Superior temporal gyrus (tissue), 1 donor: ENCODE measurements at regions not wholly inside any gene's neighbourhood (a gene's known extent, or its start where the extent isn't known, plus 50 kb on each side); places are given as distances from the start of the nearest gene placed in this dataset.

Source experiments
- DNase-seq: peaks from one replicate; pipeline ENCODE4 v3.0.0-alpha.2; 2016; ENCODE audit errors: extremely low spot score

DNA sequence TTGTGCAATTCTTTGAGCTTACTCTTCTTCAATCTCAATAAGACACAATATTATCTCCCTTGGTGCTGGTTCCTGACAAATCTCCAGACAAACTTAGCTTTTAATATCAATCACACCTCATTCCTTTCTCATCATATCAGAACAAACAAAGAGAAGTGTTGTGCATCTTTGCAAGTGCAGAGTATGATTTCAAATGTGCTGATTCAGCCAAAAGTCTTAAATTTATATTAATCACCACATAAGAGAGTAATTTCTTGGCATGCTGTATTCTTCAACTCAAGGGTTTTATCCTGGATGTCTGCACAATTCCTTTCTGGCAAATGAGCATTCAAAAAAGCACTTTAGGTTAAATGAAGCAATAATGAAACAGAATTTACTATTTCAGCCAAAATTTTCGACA, 877.8 kb downstream of the ANKRD7 start:
- DNase-seq, result no peak

DNA sequence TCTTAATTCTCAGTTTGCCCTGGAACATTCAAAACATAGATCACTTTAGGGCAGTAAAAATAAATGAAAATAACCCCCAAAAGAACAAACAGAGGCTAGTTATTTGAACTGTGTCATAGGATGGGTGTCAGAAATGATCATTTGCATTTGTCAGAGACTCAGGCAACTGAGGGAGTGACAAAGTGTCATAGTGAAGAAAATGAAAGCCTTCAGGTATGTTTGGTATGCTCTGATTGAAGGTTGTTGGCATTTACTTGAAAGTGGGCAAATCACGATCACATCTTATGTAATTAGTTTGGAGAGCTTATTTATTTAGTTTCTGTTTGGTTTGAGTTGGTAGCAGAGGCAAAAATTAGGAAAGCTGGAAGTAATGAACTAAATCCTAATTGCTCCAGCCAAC, 880.9 kb downstream of the ANKRD7 start:
- DNase-seq, result no peak

DNA sequence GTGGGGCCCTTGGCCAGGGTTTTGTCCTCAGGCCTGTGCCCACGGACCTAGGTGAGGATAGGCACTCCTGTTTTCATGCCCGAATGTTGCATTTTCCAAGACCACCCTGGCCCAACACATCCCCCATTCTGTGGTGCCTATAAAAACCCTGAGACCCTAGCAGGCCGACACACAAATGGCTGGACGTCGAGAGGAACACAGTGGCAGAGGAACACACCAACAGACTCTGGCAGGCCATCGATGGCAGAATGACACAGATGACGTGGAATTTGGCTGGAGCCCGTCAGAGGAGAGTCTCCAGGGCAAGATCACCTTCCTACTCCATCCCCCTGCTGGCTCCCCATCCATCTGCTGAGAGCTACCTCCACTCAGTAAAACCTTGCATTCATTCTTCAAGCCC, 898.8 kb downstream of the ANKRD7 start:
- no peak for DNase-seq

DNA sequence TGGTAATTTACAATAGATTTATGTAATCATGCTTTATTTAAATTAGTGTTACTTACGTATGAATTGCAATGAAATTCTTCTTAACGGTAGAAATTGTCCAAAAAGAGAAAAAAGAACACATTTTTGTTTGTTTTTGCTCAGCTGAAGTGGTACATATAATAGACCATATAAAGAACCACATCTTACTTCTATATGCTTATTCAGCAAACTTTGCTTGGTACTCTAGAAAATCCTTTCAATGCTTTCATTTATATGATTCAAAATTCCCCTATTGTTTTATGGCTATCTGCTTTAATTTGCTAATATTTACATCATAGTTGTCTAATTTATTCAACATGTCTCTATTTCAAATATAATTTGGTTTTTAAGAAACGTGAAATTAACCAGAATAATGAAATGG, 903.2 kb downstream of the ANKRD7 start:
- DNase-seq, result no peak

DNA sequence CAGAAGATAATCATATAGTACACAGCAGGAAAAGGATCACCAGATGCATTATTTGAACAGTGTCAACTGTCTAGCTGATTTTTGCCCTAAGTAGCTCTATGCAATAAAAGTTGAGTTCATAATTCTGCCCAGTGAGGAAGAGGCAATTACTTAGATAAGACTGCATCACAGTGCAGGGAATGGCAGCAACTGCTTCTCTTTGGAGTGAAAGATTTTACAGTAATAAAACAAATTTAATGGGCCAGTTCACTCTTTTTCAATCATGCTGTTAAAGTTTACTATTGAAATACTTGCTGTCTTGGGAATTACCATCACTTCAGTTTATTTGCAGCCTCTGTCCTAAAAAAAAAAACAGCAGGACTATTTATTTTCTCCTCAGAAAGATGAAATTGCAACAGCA, 907.9 kb downstream of the ANKRD7 start:
- DNase-seq, result no peak

DNA sequence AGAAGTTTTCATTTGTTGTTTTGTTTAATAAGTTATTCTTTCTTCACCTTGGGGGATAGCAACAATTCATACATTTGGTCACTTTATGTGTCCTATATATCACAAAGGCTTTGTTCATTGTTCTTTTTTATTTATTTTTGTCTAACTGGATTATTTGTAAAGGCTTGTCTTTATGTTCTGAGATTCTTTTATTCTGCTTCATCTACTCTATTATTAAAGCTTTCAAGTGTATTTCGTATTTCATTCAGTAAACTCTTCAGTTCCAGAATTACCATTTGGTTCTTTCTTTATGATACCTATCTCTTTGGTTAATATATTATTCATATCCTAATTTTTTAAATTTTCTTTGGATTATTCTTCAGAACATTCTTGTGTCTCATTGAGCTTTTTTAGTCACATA, 942.9 kb downstream of the ANKRD7 start:
- no peak for DNase-seq

DNA sequence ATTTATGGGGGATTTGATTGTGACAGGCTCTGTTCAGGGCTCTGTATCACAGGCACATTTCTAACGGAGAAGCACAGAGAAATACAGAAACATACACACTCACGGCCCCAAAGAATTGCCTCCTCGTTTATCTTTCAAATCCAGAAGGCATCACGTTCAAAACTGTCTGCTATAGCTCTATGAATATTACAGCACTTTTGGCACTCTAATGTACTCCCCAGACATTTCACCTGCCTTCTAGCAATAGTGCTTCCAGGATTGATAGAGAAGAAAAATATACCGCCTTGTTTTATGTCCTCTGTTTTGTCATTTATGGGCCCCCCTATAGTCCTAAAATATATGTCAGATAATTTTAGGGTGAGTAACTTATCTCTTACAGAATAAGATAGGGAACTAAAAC, 947.5 kb downstream of the ANKRD7 start:
- no peak for DNase-seq

DNA sequence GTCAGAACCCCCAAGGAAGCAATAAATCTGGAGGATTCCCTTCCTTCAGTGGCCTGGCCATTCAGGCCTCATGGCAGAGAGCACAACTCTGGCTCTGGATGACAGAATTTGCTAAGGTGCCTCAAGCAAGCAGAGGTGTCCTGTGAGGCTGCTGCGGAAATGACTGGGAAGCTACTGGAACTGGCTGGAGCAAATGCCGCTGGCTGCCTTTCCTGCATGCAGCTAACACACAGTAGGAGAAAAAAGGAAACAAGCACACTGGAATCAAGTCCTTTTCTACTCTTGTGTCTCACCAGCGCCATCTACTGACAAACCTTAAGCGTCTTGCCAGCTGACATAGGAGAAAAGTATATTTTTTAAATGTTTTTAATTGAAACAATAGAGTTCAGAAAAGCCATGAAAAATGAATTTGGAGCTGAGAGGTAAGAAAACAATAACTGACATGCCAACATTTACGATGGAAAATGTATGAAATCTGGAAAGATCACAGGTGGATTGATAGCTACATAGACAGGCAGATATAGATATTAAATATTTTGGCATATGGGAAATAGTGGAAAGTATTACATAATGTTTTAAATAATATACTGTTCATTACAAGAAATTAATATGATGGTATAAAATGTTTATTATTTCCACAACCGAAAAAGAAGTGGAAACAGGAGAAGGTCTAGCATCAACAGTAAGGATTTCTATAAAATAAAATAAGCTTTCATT, 951.6 kb downstream of the ANKRD7 start:
- peak; percentile 89 for DNase-seq

DNA sequence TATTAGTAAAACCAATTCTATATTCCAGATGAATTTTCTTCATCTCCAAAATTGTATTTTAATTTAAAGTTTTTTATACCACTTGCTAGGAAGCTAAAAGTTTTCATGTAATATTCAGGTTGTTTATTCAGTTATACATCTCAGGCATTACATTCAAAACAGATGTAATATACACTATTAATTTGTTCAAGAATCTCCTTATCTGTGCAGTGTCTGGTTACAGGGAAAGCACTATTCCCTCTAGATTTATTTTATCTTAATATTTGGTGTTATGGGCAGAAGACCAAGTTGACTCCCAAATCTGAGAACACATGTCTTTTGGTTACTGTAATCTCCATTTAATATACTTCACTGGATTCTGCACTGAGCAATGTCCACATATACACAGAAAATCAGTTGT, 953.4 kb downstream of the ANKRD7 start:
- DNase-seq, result no peak

DNA sequence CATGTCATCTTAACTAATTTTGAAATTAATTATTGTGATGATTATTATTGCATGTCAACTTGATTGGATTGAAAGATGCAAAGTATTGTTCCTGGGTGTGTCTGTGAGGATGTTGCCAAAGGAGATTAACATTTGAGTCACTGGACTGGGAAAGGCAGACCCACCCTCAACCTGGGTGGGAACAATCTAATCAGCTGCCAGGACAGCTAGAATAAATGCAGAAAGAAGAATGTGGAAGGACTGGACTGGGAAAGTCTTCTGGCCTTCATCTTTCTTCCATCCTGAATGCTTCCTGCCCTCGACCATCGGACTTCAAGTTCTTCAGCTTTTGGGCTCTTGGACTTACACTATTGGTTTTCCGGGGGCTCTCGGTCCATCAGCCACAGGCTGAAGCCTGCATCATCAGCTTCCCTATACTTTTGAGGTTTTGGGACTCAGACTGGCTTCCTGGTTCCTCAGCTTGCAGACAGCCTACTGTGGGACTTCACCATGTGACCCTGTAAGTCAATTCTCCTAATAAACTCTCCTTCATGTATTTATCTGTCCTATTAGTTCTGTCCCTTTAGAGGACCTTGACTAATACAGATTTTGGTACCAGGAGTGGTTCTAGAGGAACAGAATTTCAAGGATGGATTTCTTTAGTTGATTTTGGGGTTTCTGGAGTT, 959.8 kb downstream of the ANKRD7 start:
- DNase-seq, result no peak

DNA sequence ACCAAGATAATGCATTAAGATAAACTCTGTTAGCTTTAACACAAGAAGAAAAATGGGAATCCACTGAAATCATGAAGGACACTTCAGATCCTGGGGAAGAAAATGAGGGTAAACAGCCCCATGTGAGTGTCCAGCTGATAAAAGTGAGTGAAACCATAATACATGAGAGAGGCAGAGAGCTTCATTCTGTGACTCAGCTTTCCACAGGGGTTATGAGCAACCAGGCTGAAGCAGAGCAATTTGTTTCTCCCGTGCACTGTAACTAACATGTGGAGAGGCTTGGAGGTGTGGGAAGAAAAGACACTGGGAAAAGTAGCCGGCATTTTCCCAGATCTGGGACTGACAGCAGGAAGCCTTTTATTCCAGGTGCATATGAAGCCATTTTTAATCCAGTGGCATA, 971.7 kb downstream of the ANKRD7 start:
- DNase-seq, result no peak

DNA sequence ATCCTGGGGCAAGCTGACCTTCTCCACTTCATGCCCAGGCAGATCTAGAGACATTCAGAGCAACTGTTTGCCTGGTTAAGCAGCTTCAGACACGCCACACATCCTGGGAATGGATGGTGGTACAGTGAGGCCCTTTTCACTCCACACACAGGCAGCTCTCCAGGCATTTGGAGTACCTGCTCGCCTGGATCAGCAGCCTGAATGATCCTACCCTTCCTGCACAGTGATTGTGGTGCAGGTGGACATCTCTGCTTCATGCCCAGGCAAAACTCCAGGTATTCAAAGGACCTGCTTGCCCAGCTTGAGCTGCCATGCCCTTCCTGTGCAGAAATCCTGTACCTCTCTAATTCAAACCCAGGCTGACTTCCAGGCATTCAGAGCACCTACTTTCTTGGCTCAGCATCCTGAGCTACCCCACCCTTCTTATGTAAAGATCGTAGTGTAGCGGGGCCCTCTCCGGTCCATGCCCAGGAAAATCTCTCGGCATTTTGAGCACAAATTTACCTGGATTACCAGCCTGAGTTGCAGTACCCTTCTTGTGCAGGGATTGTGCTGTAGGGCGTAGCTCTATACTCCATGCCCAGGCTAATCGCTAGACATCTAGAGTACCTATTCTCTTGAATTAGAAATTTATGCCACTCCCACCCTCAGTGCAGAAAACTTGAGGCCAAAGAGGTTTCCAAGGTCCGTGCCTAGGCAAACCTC, 972.8 kb downstream of the ANKRD7 start:
- no peak for DNase-seq

DNA sequence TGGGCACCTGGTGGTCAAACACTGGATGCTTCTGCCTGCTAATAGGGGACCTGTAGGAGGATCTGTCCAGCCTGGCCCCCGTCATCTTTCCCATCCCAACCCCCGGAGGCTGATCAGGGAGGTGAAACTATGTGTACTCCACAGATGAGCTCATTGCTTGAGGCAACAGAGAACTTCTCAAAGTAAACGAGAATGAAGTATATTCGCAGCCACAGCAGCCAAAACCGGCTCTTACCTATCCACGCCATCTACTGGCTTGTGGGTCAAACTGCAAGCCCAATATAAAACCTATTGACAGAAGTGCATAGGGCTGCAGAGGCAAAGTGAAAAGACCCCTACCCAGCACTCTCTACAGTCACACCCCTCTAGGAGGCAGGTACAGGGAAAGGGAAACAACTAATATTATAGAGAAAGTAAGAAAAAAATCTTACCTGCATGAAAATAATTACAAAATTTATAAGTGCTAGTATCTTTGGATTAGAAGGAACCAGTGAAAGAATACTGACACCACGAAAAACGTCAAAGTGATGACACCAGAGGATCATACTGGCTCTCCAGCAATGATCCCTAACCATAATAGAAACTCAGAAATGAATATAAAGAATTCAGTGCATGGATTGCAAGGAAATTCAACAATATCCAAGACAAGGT, 973.5 kb downstream of the ANKRD7 start:
- DNase-seq, result no peak

DNA sequence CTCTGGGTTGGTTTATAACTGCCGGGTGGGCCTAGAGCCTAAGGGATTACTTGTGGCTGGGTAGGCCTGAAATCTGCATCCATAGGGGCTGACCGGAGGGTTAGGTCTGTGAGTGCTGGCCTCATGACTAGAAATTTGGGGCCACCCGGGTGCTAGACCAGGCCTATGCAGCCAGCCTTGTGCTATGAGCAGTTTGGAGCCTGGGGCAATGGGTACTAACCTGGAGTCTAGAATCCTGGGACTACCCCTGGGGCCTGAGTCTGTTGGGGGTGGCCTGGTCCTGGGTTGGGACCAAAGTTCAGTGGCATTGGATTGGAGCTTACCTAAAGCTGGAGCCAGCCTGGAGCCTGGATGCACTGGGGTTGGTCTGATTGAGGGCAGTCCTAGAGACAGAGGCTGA, 995.2 kb downstream of the ANKRD7 start:
- DNase-seq, result no peak

DNA sequence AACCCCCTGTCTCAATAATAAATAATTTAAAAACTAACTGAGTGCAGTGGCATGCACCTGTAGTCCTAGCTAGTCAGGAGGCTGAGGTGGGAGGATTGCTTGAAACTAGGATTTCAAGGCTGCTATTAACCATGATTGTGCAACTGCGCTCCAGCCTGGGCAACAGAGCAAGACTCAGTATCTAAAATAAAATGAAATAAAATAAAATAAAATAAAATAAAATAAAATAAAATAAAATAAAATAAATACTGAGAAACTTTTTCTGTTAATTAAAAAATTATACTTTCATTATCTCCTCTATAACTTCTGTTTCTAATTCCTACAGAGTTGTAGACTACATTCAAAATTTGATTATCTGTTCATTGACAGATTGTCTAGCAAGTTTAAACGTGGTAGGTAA, 999.4 kb downstream of the ANKRD7 start:
- DNase-seq, result no peak

DNA sequence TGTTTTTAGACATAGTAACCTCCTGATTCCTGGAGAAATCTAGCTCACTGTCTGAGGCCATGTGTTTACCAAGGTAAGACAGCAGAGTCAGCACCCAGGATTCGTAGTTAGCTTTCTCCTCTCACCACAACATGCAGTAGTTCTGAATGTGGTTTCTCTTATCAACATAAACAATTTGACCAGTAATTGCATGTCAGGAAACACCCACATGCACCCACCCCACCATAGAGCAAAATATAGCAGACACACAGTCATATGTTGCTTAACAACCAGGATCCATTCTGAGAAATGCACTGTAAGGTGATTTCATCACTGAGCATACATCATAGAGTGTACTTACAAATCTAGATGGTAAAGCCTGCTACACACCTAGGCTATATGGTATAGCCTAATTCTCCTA, 1004.0 kb downstream of the ANKRD7 start:
- no peak for DNase-seq

DNA sequence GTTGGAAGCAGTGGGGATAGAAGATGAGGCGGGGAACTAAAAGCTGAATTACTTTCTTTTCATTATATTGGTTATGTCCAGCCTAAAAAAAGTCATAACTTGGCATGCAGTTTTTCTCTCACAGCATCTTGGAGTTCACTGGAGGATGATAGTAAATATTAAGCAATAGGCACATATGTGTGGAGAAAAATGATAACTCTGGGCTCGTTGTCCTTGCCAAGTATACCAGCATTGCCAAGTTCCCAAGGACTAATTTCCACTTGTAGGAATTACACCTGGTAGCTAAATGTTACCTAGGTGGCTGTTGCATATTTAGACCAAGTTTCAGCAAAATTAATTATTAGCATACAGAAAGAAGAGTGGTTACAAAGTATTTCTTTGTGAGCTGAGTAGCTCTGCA, 1007.6 kb downstream of the ANKRD7 start:
- DNase-seq, result no peak

DNA sequence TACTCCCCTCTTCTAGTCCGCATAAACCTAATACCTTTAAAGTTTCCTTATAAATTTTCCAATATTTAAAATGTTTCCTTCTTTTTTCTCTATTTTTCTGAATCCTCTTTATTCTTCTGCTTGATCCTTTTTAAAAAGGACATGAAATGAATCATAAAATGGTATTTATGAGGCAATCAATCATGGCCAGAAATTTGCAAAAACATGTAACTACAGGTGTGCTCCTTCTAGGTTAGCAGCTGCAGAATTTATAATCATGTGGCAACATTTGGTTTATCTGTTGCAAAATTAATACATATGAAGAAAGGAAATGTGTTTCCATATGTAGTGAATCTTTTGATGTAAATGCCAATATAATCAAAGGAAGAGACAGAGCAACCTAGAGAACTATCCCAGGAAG, 1008.5 kb downstream of the ANKRD7 start:
- no peak for DNase-seq

DNA sequence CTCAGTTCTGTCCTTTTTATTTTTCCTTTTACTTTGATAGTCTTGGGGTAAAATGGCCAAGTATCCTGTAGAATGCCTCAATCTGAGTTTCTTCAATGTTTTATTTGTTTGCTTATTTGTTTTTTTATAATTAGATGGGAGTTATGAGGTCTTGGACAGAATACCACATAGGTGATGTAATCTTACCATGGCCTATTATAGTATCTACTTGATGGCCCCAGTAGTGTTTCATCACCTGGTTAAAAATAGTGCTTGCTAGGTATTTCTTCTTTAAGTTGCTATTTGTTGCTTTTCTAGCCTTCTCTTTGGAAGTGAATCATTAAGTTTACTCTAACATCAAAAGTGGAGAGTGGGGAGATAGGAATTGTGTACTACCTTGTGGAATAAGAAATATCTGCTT, 1020.0 kb upstream of the KCND2 start:
- DNase-seq, result no peak

DNA sequence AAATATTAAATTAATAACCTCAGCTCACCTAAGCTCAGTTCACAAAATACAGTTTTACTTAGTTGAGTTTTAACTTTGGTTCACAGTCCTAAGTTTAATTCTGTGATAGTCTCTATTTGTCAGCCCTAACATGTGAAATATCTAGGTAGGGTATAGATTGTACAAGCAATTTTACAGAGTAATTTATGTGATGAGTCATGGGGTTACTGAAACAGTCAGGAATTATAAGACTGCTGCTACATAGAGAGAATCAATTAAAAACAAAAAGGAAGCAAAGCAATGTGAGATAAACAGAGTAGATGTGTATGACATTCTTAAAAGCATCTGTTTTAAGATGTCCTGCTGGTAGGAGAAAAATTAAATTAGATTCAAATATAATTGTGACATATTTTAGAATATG, 1018.2 kb upstream of the KCND2 start:
- no peak for DNase-seq

DNA sequence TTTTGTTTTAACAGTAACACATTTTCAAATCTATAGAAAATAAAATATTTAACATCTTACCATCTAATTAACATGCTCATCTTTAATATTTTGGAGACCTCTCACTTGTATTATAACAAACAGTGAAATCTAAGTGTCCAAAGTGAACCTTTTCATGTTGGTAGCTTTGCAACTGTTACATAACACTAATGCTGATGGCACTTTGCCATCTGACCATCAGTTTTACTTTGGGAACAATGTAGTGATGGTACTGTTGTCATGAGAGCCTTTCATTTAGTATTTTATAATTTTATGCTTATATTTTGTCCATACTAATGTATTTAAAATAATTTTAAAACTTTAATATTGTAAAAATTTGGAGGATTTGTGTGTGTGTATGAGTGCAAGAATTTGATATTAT, 1017.0 kb upstream of the KCND2 start:
- DNase-seq, result no peak

DNA sequence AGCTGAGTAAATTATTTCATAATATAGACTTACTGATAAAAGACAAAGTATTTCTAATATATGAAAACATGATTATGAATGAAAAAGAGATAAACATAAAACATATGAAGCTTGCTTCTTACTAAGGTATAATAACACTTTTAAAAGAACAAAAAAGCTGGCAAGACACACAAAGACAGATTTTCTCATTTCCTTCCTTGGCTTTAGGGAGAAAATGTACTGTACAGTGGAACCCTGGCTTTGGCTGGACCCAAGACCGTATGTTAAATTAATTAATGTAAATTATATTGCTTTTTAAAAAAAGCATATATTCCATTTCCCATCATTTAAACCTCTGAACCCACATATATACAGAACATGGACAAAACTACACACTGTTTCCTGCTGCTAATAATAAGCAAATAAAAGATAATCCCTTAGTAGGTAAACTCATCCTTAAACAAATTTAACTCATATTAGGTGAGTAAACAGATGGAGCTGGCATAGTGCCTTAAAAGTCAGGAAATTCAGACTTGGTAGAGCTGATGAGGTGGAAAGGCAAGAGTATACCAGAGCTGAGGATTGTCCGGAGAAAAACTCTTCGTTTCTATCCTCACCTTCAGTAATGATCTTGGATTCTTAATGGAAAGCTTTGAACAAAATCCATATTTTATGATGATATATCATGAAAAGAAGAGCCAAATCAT, 1016.4 kb upstream of the KCND2 start:
- no peak for DNase-seq
